T-helper 1 cell treated with Interleukin-12 subunit alpha and Interleukin-12 subunit beta and Interleukin-4 antibody, amounts not matched to agents 30 μg/mL and 1 μg/mL, for 36 hours (primary cell): ENCODE measurements at regions not wholly inside any gene's neighbourhood (a gene's known extent, or its start where the extent isn't known, plus 50 kb on each side); places are given as distances from the start of the nearest gene placed in this dataset.
"Not testable (repeated sequence)": the region's sequence is repeated elsewhere in the genome, so short reads cannot be mapped to it uniquely, and the experiment has no call there.

Experiments used
- H3K27ac Mint-ChIP-seq: one replicate; pipeline ENCODE4 v1.8.0; 2021; ENCODE audit warnings: mild to moderate bottlenecking, mixed read lengths
- H3K27me3 Mint-ChIP-seq: one replicate; pipeline ENCODE4 v1.8.0; 2021; ENCODE audit warnings: low read depth, mixed read lengths
- H3K36me3 Mint-ChIP-seq: one replicate; pipeline ENCODE4 v1.8.0; 2021; ENCODE audit warnings: low read depth, mixed read lengths
- H3K4me1 Mint-ChIP-seq: one replicate; pipeline ENCODE4 v1.8.0; 2021; ENCODE audit warnings: low read depth, mixed read lengths
- H3K4me3 Mint-ChIP-seq: one replicate; pipeline ENCODE4 v1.8.0; 2021; ENCODE audit warnings: mild to moderate bottlenecking, moderate library complexity, mixed read lengths
- H3K9me3 Mint-ChIP-seq: one replicate; pipeline ENCODE4 v1.8.0; 2021; ENCODE audit warnings: mixed read lengths

GRCh38 chr2:226174390-226174789 lies 625.2 kb downstream of the IRS1 start:
- Mint-ChIP-seq H3K9me3 (peaks cover 10% of the 10 kb centered on the region), H3K4me1 (no peaks in the 10 kb centered on the region), H3K27me3 (no peaks in the 10 kb centered on the region), H3K27ac (no peak overlapping the region), H3K36me3 (no peaks in the 10 kb centered on the region), H3K4me3 (no peak overlapping the region)

GRCh38 chr2:226172939-226173338 lies 626.7 kb downstream of the IRS1 start:
- Mint-ChIP-seq H3K27ac (no peak overlapping the region), H3K9me3 (peaks cover 4% of the 10 kb centered on the region), H3K36me3 (no peaks in the 10 kb centered on the region), H3K4me3 (no peak overlapping the region), H3K4me1 (no peaks in the 10 kb centered on the region), H3K27me3 (no peaks in the 10 kb centered on the region)

GRCh38 chr2:226172309-226172708 lies 627.3 kb downstream of the IRS1 start:
- Mint-ChIP-seq H3K27ac (no peak overlapping the region), H3K9me3 (peaks cover 4% of the 10 kb centered on the region), H3K36me3 (no peaks in the 10 kb centered on the region), H3K27me3 (no peaks in the 10 kb centered on the region), H3K4me3 (no peak overlapping the region), H3K4me1 (no peaks in the 10 kb centered on the region)

GRCh38 chr2:226169751-226170581 lies 629.7 kb downstream of the IRS1 start:
- Mint-ChIP-seq H3K4me1 (no peaks in the 10 kb centered on the region), H3K27ac (no peak overlapping the region), H3K36me3 (no peaks in the 10 kb centered on the region), H3K4me3 (no peak overlapping the region), H3K27me3 (no peaks in the 10 kb centered on the region), H3K9me3 (no peaks in the 10 kb centered on the region)

- no peaks in the 10 kb centered on the region for H3K9me3 Mint-ChIP-seq
- H3K4me3 Mint-ChIP-seq, result no peak overlapping the region
- H3K27ac Mint-ChIP-seq, result no peak overlapping the region
- no peaks in the 10 kb centered on the region for H3K27me3 Mint-ChIP-seq
- no peaks in the 10 kb centered on the region for H3K36me3 Mint-ChIP-seq
- no peaks in the 10 kb centered on the region for H3K4me1 Mint-ChIP-seq
Measured at GRCh38 chr2:226168496-226169160, 631.0 kb downstream of the IRS1 start.

DNA sequence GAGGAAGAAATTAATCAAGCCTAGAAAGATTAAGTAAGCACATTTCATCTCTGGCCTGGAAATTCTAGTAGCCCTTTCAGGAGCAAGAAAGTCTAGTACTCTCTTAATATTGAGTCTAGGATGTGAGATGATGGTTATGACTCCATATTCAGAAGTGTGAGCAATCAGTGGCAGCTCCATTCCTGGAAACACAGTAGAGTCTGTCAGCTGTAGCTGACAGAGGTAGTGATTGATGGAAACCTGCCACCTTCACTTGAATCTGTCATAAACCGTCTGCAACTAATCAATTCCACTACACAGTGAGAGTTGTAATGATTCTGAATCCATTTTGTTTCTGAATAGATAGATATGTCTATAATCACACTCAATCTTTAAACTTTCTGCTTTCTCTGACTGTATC lies 635.1 kb downstream of the IRS1 start:
- Mint-ChIP-seq H3K4me1 (no peaks in the 10 kb centered on the region), H3K27ac (no peak overlapping the region), H3K4me3 (no peak overlapping the region), H3K27me3 (no peaks in the 10 kb centered on the region), H3K36me3 (no peaks in the 10 kb centered on the region), H3K9me3 (no peaks in the 10 kb centered on the region)

DNA sequence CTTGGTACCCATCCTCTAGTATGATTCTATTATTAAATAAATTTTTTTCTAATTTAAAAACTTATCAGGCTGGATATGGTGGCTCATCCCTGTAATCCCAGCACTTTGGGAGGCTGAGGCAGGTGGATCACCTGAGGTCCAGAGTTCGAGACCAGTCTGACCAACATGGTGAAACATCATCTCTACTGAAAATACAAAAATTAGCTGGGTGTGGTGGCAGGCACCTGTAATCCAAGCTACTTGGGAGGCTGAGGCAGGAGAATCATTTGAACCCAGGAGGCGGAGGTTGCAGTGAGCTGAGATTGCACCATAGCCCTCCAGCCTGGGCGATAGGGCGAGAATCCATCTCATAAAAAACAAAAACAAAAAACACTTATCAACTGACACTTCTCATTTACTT lies 639.0 kb downstream of the IRS1 start:
- H3K9me3 Mint-ChIP-seq, H3K27ac Mint-ChIP-seq, H3K4me3 Mint-ChIP-seq: not testable (repeated sequence)

GRCh38 chr2:226159875-226160479 lies 639.6 kb downstream of the IRS1 start:
- Mint-ChIP-seq H3K27ac (no peak overlapping the region), H3K4me1 (no peaks in the 10 kb centered on the region), H3K36me3 (no peaks in the 10 kb centered on the region), H3K4me3 (no peak overlapping the region), H3K27me3 (no peaks in the 10 kb centered on the region), H3K9me3 (no peaks in the 10 kb centered on the region)

More for the DNA sequence above, 639.0 kb downstream of the IRS1 start:
- not testable (repeated sequence) for H3K27me3 Mint-ChIP-seq, H3K36me3 Mint-ChIP-seq, H3K4me1 Mint-ChIP-seq

- Mint-ChIP-seq H3K9me3 (no peaks in the 10 kb centered on the region), H3K4me1 (no peaks in the 10 kb centered on the region), H3K27me3 (no peaks in the 10 kb centered on the region), H3K36me3 (no peaks in the 10 kb centered on the region), H3K4me3 (no peak overlapping the region), H3K27ac (no peak overlapping the region)
Measured at GRCh38 chr2:226158940-226159339, 640.7 kb downstream of the IRS1 start.

DNA sequence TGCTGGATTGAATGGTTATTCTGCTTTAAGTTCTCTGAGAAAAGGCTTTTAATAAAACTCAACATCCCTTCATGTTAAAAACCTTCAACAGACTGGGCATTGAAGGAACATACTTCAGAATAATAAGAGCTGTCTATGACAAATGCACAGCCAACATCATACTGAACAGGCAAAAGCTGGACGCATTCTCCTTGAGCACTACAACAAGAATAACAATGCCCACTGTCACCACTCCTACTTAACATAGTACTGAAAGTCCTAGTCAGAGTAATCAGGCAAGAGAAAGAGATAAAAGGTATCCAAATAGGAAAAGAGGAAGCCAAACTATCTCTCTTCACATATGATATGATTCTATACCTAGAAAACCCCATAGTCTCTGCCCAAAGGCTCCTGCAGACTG lies 641.4 kb downstream of the IRS1 start:
- H3K27me3 Mint-ChIP-seq, result no peaks in the 10 kb centered on the region

GRCh38 chr2:226155093-226155875 lies 644.3 kb downstream of the IRS1 start:
- Mint-ChIP-seq H3K27ac (no peak overlapping the region), H3K9me3 (no peaks in the 10 kb centered on the region), H3K4me1 (no peaks in the 10 kb centered on the region), H3K4me3 (no peak overlapping the region), H3K27me3 (no peaks in the 10 kb centered on the region), H3K36me3 (no peaks in the 10 kb centered on the region)

More for the DNA sequence above, 641.4 kb downstream of the IRS1 start:
- no peaks in the 10 kb centered on the region for H3K36me3 Mint-ChIP-seq
- no peak overlapping the region for H3K4me3 Mint-ChIP-seq
- H3K4me1 Mint-ChIP-seq, result no peaks in the 10 kb centered on the region
- H3K9me3 Mint-ChIP-seq, result no peaks in the 10 kb centered on the region
- H3K27ac Mint-ChIP-seq, result no peak overlapping the region

DNA sequence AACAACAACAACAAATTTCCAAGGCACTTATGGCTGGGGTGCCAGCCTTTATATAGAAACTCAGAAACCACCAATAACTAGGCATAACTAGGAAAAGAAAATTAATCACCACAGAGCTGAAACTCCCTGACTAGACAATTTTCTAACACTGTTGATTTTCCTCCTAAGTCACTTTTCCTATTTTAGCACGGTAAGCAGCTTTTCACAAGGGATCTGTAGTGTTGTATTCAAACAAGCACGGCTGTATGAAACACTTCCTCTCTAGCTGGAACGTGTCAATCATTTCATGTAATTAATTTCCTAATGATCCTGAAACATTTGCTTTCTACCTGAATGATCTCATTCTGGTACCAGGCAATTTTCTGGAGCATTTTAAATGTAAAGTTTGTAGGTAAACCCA lies 645.0 kb downstream of the IRS1 start:
- H3K9me3 Mint-ChIP-seq, result no peaks in the 10 kb centered on the region
- H3K36me3 Mint-ChIP-seq, result no peaks in the 10 kb centered on the region
- H3K4me3 Mint-ChIP-seq, result no peak overlapping the region
- no peaks in the 10 kb centered on the region for H3K27me3 Mint-ChIP-seq
- H3K4me1 Mint-ChIP-seq, result no peaks in the 10 kb centered on the region
- H3K27ac Mint-ChIP-seq, result no peak overlapping the region

DNA sequence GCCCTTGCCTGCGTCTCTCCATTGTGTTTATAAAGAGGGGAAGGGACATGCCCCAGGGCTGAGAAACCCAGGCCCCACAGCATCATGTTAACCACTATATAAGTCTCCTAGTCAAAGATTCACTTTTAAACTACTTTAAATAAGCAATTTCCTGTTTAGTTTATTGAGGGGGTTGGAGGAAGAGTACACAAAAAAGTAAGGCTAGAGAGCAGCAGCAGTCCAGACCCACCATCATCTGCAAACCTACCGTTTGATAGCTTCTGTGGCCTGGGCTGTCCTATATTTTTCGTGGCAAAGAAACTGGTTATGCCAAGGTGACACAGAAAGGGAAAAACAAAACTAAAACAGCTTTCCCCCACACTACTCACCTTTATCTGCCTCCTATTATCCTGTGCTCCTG lies 646.1 kb downstream of the IRS1 start:
- Mint-ChIP-seq H3K9me3 (no peaks in the 10 kb centered on the region), H3K4me3 (no peak overlapping the region), H3K4me1 (no peaks in the 10 kb centered on the region)

DNA sequence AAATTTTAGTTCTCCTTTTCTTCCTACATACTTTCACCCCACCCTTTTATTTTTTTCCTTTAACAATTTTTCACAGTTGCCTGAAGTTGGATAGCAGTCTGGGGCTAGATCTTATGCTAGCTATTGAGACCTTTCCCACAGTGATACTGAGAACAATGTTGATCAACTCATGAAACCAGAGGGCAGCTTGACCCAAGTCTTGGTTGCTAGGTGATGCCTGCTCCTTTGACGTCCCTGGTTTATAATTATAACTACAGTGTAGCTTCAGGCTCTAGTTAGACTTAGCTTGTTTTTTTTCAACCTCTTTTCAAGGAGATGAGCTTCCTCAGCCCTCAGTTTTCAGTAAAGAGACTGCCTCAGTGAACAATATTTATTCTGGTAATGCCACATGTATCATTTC lies 648.5 kb downstream of the IRS1 start:
- no peaks in the 10 kb centered on the region for H3K4me1 Mint-ChIP-seq

More for the DNA sequence above, 646.1 kb downstream of the IRS1 start:
- H3K27ac Mint-ChIP-seq, result no peak overlapping the region
- H3K36me3 Mint-ChIP-seq, result no peaks in the 10 kb centered on the region
- H3K27me3 Mint-ChIP-seq, result no peaks in the 10 kb centered on the region

More for the DNA sequence above, 648.5 kb downstream of the IRS1 start:
- Mint-ChIP-seq H3K4me3 (no peak overlapping the region), H3K36me3 (no peaks in the 10 kb centered on the region), H3K27me3 (no peaks in the 10 kb centered on the region), H3K27ac (no peak overlapping the region), H3K9me3 (no peaks in the 10 kb centered on the region)
